ENCODE measurements at regions not wholly inside any gene's neighbourhood (a gene's known extent, or its start where the extent isn't known, plus 50 kb on each side); places are given as distances from the start of the nearest gene placed in this dataset.

DNA sequence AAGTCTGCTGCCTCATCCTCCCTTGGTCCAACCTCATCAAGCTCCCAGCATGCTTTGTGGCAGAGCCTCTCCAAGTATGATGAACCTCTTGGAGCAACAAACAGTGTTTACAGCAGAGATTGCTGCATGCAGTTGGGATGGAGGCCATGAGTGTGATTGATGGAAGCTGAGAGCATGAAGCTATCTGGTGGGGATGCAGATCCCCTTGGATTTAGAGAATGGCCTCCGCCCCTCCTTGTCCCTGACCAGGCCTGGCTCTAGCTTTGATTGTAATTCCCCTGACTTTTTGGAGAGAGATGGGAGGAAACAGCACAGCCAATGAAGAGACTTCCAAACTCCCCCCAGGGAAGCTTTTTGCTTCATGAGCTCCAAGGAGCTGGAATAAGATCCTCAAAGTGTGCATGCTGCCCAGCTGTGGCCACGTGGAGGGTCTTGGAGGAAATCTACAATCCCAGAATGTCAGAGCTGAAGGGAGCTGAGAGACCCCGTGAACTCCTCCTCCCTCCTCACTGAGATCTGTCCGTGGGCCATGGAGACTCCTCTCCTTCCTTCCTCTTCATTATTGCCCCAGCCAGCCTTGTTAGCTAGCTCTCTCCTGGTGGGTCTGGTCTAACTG, 165.3 kb upstream of the USP24 start:
- TF ChIP-seq, protein P1, sequence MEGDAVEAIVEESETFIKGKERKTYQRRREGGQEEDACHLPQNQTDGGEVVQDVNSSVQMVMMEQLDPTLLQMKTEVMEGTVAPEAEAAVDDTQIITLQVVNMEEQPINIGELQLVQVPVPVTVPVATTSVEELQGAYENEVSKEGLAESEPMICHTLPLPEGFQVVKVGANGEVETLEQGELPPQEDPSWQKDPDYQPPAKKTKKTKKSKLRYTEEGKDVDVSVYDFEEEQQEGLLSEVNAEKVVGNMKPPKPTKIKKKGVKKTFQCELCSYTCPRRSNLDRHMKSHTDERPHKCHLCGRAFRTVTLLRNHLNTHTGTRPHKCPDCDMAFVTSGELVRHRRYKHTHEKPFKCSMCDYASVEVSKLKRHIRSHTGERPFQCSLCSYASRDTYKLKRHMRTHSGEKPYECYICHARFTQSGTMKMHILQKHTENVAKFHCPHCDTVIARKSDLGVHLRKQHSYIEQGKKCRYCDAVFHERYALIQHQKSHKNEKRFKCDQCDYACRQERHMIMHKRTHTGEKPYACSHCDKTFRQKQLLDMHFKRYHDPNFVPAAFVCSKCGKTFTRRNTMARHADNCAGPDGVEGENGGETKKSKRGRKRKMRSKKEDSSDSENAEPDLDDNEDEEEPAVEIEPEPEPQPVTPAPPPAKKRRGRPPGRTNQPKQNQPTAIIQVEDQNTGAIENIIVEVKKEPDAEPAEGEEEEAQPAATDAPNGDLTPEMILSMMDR (conservative IDR thresholded peaks at IDR 0.05) = no peak
- no peak overlapping the region for H3K27ac Mint-ChIP-seq
- H3K27me3 Mint-ChIP-seq = peaks cover 8% of the 10 kb centered on the region
- no peak overlapping the region for H3K4me3 Mint-ChIP-seq
- H3K36me3 Mint-ChIP-seq = no peaks in the 10 kb centered on the region
- H3K4me1 Mint-ChIP-seq (ENCODE audit: unreplicated experiment) = peaks cover 31% of the 10 kb centered on the region
- H3K9me3 Mint-ChIP-seq = no peaks in the 10 kb centered on the region
- DNase-seq (ENCODE audit: extremely low spot score, unreplicated experiment) = no peak

DNA sequence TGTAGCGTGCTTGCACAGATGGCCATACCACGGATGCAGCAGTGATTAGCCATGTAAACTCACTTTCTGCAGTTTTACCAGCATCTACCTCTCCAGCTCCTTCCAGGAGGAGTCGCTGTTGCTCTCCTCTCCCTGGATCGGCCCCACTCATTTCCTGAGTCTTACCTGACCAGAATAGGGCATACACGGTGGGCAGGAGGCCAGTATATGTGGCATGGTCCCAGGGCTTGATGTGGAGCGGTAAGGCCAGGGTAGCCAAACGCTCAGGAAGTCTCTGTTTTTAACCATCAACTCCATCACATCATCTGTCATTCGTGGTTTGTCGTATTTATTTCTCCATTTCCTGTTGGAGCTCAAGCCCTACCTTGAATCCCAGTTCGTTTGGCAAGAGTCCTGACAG, 163.4 kb upstream of the USP24 start:
- Mint-ChIP-seq H3K4me3 (no peak overlapping the region), H3K4me1 (ENCODE audit: unreplicated experiment) (peaks cover 19% of the 10 kb centered on the region), H3K27me3 (peaks cover 8% of the 10 kb centered on the region), H3K27ac (no peak overlapping the region), H3K9me3 (no peaks in the 10 kb centered on the region), H3K36me3 (no peaks in the 10 kb centered on the region)
- TF ChIP-seq, protein P1 (conservative IDR thresholded peaks at IDR 0.05) = peak; percentile 71
- DNase-seq (ENCODE audit: extremely low spot score, unreplicated experiment) = no peak

DNA sequence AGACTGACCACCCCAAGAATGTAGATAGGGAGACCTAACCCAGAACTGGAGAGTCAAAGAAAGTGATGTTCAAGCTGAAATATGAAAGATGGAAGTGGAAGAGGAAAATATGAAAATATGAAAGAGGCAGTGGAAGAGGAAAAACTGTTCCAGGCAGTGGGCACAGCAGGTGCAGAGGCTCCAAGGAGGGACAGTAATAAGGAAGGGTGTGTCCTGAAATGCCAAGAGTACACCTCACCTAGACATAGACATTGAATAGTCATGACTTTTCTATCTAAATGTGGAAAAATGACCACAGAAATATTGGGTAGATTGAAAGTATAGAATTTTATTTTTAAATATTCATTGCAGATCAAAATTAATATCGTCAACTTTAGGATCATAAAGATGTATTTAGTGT, 161.7 kb upstream of the USP24 start:
- Mint-ChIP-seq H3K27ac (no peak overlapping the region), H3K27me3 (peaks cover 8% of the 10 kb centered on the region)
- TF ChIP-seq, protein P1 (conservative IDR thresholded peaks at IDR 0.05) = no peak

DNA sequence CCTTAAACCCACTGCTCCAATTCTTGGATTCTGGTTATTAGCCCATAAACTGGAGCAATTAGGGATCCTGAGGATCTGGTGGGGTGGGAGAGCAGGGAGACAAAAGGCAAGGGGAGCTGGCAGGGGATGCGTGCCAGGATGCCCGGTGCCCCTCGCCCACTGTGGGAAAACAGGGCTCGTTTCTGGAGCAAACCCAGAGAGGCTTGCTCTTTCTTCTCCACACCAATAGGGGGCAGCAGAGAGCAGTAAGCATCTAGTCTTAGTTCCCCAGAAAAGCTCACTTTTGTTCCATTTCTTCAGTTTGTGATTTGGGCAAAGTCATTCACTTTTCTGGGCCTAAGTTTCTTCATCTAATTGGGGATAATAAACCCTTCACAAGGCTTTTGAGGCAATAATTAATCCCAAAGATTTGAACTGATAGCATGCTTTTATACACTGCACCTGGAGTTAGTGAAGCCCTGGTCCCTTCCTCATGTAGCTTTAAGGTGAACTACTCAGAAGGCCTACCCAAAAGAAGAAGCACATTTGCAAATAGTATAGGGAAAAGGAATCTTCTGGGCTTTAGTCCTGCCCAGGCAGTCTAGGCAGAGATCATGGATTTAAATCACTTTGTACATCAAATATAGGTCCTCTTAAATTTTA, 160.6 kb upstream of the USP24 start:
- no peaks in the 10 kb centered on the region for H3K36me3 Mint-ChIP-seq
- no peaks in the 10 kb centered on the region for H3K9me3 Mint-ChIP-seq
- H3K4me3 Mint-ChIP-seq = no peak overlapping the region
- TF ChIP-seq, protein P1 (conservative IDR thresholded peaks at IDR 0.05) = peak; percentile 93
- DNase-seq (ENCODE audit: extremely low spot score, unreplicated experiment) = no peak
- peaks cover 8% of the 10 kb centered on the region for H3K4me1 Mint-ChIP-seq (ENCODE audit: unreplicated experiment)
- peaks cover under 1% of the 10 kb centered on the region for H3K27me3 Mint-ChIP-seq
- H3K27ac Mint-ChIP-seq = no peak overlapping the region

More for the DNA sequence above, 161.7 kb upstream of the USP24 start:
- Mint-ChIP-seq H3K36me3 (no peaks in the 10 kb centered on the region), H3K9me3 (no peaks in the 10 kb centered on the region), H3K4me1 (ENCODE audit: unreplicated experiment) (peaks cover 8% of the 10 kb centered on the region), H3K4me3 (no peak overlapping the region)
- no peak for DNase-seq (ENCODE audit: extremely low spot score, unreplicated experiment)

DNA sequence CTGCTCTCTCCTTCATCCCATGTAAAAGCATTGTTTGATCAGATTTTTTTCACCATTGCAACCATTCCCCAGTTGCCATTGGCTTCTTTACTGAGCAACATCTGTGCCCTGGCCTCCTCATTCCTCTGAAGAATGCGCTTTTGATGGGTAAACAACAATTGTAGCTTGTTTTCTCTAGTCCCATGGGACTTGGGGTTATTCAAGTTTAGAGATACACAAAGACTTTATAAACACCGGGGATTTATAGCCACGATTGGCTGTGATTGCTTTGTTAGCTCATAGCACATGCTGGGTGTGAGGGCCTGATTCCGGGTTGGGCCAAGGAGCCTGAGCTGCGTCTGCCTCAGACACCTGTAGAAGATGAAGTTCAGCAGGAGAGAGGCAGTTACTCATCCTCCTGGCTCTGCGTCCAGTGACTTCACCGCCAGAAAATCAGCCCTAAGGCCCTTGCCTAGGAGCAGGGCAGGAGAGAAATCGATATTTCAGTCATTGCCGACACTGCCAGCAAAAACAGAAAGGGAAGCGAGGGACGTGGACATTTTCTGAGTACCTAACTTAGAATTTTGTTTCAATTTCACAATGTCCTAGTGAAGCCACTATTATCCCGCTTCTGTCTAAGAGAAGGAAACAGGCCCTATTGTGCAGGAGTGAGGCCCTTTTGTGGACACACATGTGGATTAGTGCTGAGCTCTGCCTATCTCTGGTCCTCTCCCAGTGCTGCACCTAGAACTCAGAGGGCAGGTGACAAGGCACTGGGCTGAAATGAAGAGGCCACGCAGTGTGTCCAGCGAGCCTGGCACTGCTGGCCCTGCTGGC, 159.8 kb upstream of the USP24 start:
- Mint-ChIP-seq H3K36me3 (no peaks in the 10 kb centered on the region), H3K27ac (no peak overlapping the region), H3K27me3 (peaks cover 5% of the 10 kb centered on the region), H3K9me3 (peaks cover 5% of the 10 kb centered on the region), H3K4me3 (no peak overlapping the region), H3K4me1 (ENCODE audit: unreplicated experiment) (peaks cover 8% of the 10 kb centered on the region)
- no peak for DNase-seq (ENCODE audit: extremely low spot score, unreplicated experiment)
- TF ChIP-seq, protein P1 (conservative IDR thresholded peaks at IDR 0.05) = no peak
